Loucy (cell line): ENCODE measurements at regions not wholly inside any gene's neighbourhood (a gene's known extent, or its start where the extent isn't known, plus 50 kb on each side); places are given as distances from the start of the nearest gene placed in this dataset.

ENCODE experiments used
- H2AFZ ChIP-seq: fragments of 200-600 bp; sonication (generic); 2 replicates; pipeline ENCODE4 v1.6.0; 2016; ENCODE audit warnings: antibody characterized with exemption, mild to moderate bottlenecking, low read length, moderate library complexity
- H3F3A ChIP-seq: fragments of 200-600 bp; 2 replicates; pipeline ENCODE4 v1.6.0; 2016; ENCODE audit warnings: antibody characterized with exemption, low read depth, mild to moderate bottlenecking
- H3K27me3 ChIP-seq: fragments of 200-600 bp; sonication (generic); 2 replicates; pipeline ENCODE4 v1.6.1; 2014; ENCODE audit warnings: low read length, mild to moderate bottlenecking; ENCODE audit not compliant: insufficient read depth, poor library complexity, severe bottlenecking
- H3K36me3 ChIP-seq: fragments of 200-600 bp; sonication (generic); 2 replicates; pipeline ENCODE4 v1.6.1; 2016; ENCODE audit warnings: low read length; ENCODE audit not compliant: insufficient read depth
- H3K4me1 ChIP-seq: fragments of 200-600 bp; sonication (generic); 2 replicates; pipeline ENCODE4 v1.5.1; 2014; ENCODE audit warnings: low read length, mild to moderate bottlenecking; ENCODE audit not compliant: insufficient read depth, poor library complexity, severe bottlenecking
- H3K4me2 ChIP-seq: fragments of 200-600 bp; sonication (generic); 2 replicates; pipeline ENCODE4 v1.6.0; 2014; ENCODE audit warnings: antibody characterized with exemption, low read length, low read depth, mild to moderate bottlenecking; ENCODE audit not compliant: poor library complexity, severe bottlenecking
- H3K4me3 ChIP-seq: fragments of 200-600 bp; sonication (generic); 2 replicates; pipeline ENCODE4 v1.5.1; 2014; ENCODE audit warnings: low read length, mild to moderate bottlenecking, mixed read lengths; ENCODE audit not compliant: poor library complexity, severe bottlenecking
- H3K79me2 ChIP-seq: fragments of 200-600 bp; sonication (generic); 2 replicates; pipeline ENCODE4 v1.6.1; 2014; ENCODE audit warnings: low read length; ENCODE audit not compliant: insufficient read depth
- H3K9ac ChIP-seq: fragments of 200-600 bp; sonication (generic); 2 replicates; pipeline ENCODE4 v1.6.0; 2014; ENCODE audit warnings: mild to moderate bottlenecking, low read depth, low read length, moderate library complexity; ENCODE audit not compliant: poor library complexity, severe bottlenecking
- H3K9me2 ChIP-seq: fragments of 200-600 bp; sonication (generic); replicated peaks from 2 replicates; pipeline ENCODE4 v1.6.1; 2016; ENCODE audit warnings: low read depth, low read length, mixed read lengths
- H3K9me3 ChIP-seq: fragments of 200-600 bp; sonication (generic); 2 replicates; pipeline ENCODE4 v1.6.1; 2014; ENCODE audit warnings: mild to moderate bottlenecking, antibody characterized with exemption, low read length, low read depth; ENCODE audit not compliant: insufficient read depth
- H4K20me1 ChIP-seq: fragments of 200-600 bp; sonication (generic); 2 replicates; pipeline ENCODE4 v1.6.0; 2014; ENCODE audit warnings: antibody characterized with exemption, low read length, mild to moderate bottlenecking; ENCODE audit not compliant: insufficient read depth, poor library complexity, severe bottlenecking
- CTCF ChIP-seq: fragments of 200-600 bp; sonication (generic); conservative IDR thresholded peaks from 2 replicates; pipeline ENCODE4 v1.5.1; 2014; ENCODE audit warnings: mild to moderate bottlenecking, antibody characterized with exemption, low read length
- EZH2phosphoT487 ChIP-seq: fragments of 200-600 bp; IDR thresholded peaks from 2 replicates; pipeline ENCODE4 v1.6.1; 2018; ENCODE audit warnings: antibody characterized with exemption, mild to moderate bottlenecking, moderate library complexity, borderline replicate concordance

DNA sequence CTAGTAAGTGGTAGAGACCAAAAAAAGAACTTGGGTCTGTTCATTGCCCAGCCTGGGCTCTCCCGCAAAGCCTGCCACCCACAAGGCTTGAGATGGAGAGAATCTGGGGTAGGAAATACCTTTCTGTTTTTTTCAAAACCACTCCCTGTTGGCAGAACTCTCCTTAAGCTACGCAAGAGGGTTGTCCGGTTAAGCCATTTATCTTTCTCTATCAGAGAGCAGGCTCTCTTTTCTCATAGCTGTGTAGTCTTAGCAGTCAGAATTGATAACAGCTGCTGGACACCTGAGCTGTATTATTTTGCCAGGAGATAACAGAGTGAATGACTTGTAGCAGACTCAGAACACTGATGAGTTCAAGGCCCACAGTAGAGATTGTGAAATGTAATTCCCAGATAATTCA, 1088.1 kb downstream of the TSN start:
- Histone ChIP-seq H3K9ac (no peak overlapping the region), H3K27me3 (no peaks in the 10 kb centered on the region), H3K36me3 (no peaks in the 10 kb centered on the region), H4K20me1 (no peaks in the 10 kb centered on the region), H3K4me3 (no peak overlapping the region), H3K4me1 (no peaks in the 10 kb centered on the region), H3K79me2 (no peaks in the 10 kb centered on the region), H3K4me2 (no peak overlapping the region), H3K9me3 (no peaks in the 10 kb centered on the region), H2AFZ (no peak overlapping the region), H3K9me2 (no peaks in the 10 kb centered on the region), H3F3A (no peaks in the 10 kb centered on the region)
- TF ChIP-seq CTCF, result no peak
- no peak for TF ChIP-seq EZH2phosphoT487

GRCh38 chr2:122851161-122851560, 1095.7 kb downstream of the TSN start:
- no peaks in the 10 kb centered on the region for H3K79me2 ChIP-seq
- H3K27me3 ChIP-seq, result no peaks in the 10 kb centered on the region
- 0 out of 2 replicates have a peak, but pooled peaks cover 4% of the 10 kb centered on the region for H3K9me2 ChIP-seq
- no peaks in the 10 kb centered on the region for H3K9me3 ChIP-seq
- H3K4me1 ChIP-seq, result no peaks in the 10 kb centered on the region
- H2AFZ ChIP-seq, result no peak overlapping the region
- no peaks in the 10 kb centered on the region for H3K36me3 ChIP-seq
- H3K4me2 ChIP-seq, result no peak overlapping the region
- no peaks in the 10 kb centered on the region for H4K20me1 ChIP-seq
- no peaks in the 10 kb centered on the region for H3F3A ChIP-seq
- no peak overlapping the region for H3K9ac ChIP-seq
- no peak for TF ChIP-seq CTCF
- TF ChIP-seq EZH2phosphoT487, result no peak
- no peak overlapping the region for H3K4me3 ChIP-seq

- Histone ChIP-seq H2AFZ (no peak overlapping the region), H3K9me2 (0 out of 2 replicates have a peak, but pooled peaks cover 4% of the 10 kb centered on the region), H3K36me3 (no peaks in the 10 kb centered on the region), H3K9ac (no peak overlapping the region), H3K4me1 (no peaks in the 10 kb centered on the region), H3K79me2 (no peaks in the 10 kb centered on the region), H3K27me3 (no peaks in the 10 kb centered on the region), H3K4me3 (no peak overlapping the region), H3K9me3 (no peaks in the 10 kb centered on the region), H3F3A (no peaks in the 10 kb centered on the region), H4K20me1 (no peaks in the 10 kb centered on the region), H3K4me2 (no peak overlapping the region)
- TF ChIP-seq EZH2phosphoT487, result no peak
- no peak for TF ChIP-seq CTCF
Observed at GRCh38 chr2:122851972-122852531, 1096.6 kb downstream of the TSN start.
